NAMALWA (cell line): ENCODE measurements at regions not wholly inside any gene's neighbourhood (a gene's known extent, or its start where the extent isn't known, plus 50 kb on each side); places are given as distances from the start of the nearest gene placed in this dataset.
"Not testable (repeated sequence)": the region's sequence is repeated elsewhere in the genome, so short reads cannot be mapped to it uniquely, and the experiment has no call there.

ENCODE experiments used
- DNase-seq: peaks from one replicate; pipeline ENCODE4 v3.0.0-alpha.2; 2015; ENCODE audit warnings: low spot score

DNA sequence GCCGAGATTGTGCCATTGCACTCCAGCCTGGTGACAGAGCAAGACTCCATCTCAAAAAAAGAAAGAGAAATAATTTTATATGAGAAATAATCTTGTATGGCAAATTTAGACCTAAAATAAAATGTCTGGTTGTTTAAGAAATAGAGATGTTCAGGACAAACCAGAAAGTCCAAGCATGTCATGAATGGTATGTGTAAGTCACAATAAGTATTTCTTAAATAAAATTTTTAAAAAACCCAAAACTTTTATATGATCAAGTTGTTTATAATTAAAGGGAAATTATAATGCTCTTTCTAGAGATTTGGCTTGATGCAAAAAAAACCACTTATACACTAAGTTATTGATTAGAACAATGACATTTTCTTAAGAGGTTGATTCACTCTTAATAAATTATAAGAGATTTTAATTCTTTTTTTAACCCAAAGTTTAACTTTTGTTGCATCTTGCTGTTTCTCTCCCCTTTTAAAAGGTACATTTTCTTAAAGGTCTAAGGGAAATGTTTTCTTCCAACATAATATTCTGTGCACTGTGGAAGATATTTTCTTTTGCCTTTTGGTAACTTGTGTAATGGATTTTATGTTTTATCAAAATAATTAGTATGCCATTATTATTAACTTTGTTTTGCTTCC is 105.7 kb downstream of the RTP4 start:
- peak; percentile 29 for DNase-seq

DNA sequence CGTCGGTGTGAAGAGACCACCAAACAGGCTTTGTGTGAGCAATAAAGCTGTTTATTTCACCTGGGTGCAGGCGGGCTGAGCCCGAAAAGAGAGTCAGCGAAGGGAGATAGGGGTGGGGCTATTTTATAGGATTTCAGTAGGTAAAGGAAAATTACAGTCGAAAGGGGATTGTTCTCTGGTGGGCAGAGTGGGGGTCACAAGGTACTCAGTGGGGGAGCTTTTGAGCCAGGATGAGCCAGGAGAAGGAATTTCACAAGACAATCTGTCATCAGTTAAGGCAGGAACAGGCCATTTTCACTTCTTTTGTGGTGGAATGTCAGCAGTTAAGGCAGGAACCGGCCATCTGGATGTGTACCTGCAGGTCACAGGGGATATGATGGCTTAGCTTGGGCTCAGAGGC is 98.1 kb downstream of the RTP4 start:
- not testable (repeated sequence) for DNase-seq

DNA sequence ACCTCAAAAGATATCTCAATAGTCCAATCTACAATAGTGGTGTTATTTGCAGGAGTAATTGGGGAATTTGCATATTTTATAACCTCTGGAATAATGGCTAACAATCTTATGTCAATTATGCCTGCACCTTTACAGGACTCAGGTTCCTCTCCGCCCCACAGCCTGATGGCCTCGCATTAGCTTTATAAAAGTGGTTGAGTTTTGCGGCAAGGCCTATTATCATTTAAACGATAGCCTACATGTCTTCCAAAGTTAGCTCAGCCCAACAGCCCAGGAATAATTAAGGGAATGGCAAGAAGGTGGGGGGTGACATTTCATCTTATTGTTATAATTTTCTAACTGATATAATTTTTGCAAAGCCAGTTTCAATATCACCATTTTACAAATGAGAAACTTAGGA is 97.3 kb downstream of the RTP4 start:
- DNase-seq, result no peak

DNA sequence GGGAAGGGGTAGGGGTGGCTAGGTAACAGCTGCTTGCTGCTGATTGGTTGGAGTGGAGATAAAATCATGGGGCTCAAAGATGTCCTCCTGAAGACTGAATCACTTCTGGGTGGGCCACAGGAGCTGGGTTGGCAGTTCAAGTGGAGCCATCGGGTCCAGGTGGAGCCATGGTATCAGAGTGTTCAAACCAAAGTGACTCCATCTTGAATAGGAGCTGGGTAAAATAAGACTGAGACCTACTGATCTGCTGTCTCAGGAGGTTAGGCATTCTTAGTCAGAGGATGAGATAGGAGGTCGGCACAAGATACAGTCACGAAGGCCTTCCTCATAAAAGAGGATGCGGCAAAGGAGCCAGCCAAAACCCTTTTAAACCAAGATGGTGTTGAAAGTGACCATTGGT is 96.5 kb downstream of the RTP4 start:
- no peak for DNase-seq

DNA sequence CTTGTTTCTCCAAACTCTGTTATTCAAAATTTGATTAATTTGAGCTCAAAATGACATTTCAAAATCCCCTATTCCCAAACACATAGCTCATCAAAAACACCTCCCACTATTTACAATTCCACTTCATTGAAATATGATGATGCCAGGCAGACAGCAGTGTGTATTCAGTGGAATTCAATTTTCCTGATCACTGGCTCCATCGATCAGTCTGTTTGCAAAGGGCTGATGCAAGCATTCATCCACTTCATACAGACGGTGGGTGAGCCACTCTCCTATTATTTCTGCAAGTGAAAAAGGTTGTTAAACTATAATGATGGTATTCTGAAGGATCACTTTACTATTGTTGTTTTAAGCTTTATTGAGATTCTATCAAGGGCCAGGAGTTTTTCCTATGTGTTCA is 90.7 kb downstream of the RTP4 start:
- DNase-seq, result no peak

DNA sequence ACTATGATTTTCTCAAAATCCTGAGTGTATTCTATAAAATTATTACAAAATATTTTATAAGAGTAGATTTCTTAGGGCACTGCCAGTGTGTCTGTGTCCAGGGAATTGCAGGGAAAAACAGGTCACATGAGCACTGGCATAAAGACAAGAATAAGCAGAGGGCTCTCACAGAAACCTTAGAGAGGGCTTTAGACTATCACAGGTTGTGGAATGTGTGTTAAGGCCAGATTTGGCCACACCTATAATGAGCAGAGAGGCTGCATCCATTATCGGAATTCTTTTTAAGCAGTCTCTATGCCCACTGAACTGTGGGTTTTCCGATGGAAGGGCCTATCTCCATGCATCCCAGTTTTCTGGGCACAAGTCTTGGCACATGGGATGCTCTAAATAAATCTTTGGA is 90.2 kb downstream of the RTP4 start:
- no peak for DNase-seq

DNA sequence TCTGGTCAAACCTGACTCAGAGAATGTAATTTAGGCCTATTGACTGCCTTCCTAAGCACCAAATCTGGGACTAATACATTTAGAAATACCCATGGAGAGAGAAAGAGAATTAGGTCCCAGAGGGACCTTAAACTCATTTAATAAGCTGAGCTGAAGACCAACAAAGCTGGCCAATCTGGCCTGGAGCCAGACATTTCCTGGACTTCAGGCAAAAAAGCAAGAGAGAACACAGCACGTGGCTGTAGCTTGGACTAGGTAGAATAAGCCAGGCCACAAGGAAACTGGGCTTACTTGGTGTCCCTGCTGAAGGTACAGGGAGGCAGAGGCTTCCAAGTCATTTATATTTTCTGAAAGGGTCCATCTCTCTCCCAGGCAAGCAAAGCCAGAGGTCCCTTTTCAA is 88.1 kb downstream of the RTP4 start:
- no peak for DNase-seq

DNA sequence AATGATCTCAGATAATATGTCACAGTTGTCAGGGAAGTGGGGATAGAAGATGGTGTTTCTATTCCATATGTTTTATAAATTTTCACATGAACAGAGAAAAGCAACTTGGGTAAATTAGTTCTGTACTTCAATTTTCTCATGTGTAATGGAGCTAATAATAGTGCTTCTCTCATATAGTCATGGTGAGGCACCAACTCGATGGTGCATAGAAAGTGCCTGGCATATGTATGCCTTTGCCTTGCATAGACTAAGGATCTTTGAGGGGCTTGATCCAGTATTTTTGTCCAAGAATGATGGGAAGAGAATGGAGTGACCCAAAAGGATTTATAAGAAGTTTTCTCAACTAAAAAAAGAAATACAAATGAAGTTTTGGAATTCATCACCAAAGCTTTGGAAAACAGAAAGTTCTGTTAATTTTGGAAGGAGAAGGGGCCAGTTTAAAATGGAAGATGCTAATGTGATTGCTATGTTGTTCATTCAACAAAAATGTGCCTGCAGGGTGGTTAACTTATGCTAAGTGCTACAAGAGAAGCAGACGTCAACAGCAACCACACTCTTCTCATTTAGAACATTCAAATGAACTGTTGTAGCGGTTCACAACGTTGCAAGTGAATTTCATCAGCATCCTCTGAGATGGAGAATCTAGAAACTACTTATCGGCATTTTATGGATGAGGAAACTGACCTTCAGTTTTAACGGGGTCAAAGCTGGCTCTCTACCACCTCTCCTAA is 86.1 kb downstream of the RTP4 start:
- DNase-seq, result no peak

DNA sequence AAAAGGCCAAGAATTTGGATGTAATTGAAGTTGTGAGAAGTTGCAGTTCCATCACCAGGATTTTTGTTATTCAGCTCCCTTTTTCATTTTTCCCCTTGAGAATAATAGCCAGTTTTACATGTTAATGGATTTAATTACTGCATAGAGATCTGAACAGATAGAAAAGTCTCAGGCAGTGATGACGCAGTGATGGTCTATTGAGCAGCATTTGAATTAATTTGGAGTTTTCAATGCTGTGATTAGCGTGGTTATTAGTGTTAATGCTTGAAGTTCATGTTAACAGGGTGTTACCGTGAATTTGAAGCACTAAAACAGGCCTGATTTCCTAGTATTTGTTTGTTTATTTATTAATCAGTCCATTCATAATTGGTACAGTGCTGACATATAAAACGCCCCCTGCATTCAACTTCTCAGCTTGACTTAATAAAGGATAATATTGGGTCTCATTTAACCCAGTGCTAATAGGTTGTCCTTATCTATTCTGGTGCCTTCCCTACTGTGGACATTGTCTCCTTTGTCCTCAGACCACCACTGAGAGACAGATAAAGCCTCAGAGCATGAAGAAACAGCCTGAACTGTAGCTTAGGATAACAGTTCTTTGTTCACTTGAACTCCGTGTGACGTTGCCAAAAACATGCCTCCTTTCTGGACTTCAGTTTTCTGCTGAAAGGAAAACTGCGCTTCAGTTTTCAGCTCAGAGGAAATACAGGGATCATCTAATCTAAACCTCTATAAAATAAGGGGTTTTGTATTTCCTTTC is 82.4 kb downstream of the RTP4 start:
- DNase-seq, result no peak

DNA sequence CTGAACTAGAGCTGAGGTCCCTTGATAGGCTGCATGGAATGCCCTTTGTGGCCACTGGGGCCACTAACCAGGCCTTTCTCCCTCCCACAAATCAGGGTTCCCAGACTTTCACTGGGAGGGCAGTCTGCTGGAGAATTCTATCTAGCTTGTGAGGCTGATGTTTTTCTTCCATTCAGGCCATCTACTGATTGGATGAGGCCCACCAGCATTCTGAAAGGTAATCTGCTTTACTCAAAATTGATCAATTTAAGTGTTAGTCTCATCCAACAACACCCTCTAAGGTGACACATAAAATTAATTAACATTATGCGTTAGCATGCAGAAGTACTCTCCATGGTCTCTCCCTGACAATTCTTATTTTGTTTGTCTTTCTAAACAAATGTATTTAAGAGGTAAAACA is 80.5 kb downstream of the RTP4 start:
- DNase-seq, result no peak

DNA sequence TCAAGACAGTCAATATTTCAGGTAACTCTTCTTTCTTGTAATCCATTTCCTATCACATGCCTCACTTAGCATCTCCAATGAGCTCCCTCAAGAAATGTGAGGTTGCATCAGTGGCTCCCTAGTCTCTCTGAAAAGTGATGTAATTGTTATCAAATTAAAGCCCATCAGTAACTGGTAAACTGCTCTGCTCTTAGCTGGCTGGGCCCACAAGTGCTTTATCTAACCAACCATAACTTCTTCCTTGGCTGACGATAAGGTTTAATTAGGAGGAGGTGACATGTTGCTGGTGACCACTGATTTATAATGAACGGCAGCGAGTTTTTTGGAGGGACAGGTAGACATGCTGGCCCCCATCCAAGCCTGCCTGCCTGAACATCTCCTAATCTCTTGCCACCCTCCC is 79.6 kb downstream of the RTP4 start:
- no peak for DNase-seq

DNA sequence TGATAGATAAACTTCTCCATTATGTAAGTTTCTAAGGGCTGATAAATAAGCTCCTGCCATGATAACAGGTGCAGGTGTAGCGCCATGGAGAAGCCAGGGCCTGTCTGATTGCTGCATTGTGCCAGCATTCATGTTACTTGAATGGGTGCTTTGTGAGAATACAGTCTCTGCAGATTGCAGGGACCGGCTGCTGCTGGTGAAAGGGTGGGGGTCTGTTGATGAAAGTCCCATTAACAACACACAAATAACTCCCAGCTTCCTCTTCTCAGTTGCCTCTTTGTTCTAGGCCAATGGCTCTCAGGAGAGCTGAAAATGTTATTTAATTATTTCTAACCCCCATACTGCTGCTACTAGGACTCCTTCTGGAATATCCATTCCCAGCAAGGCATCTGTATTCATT is 77.2 kb downstream of the RTP4 start:
- no peak for DNase-seq

DNA sequence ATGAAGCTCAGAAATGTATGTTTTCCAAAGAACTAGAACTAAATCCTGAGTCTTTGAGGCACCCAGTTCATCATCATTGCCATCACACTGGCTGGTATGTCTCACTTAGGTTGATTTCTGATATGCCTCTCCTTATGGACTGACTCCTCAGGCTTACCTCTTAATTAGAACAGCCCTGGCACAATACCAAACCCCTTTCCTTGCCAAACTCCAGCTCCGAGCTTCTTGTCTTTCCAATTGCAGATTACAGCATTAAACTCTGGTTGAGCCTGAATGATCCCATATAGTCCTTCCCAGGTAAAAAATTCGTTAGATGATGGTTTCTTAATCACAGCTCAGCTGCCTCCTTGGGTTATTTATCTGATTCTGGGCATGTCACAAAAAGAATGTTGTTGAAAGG is 66.3 kb downstream of the RTP4 start:
- no peak for DNase-seq

DNA sequence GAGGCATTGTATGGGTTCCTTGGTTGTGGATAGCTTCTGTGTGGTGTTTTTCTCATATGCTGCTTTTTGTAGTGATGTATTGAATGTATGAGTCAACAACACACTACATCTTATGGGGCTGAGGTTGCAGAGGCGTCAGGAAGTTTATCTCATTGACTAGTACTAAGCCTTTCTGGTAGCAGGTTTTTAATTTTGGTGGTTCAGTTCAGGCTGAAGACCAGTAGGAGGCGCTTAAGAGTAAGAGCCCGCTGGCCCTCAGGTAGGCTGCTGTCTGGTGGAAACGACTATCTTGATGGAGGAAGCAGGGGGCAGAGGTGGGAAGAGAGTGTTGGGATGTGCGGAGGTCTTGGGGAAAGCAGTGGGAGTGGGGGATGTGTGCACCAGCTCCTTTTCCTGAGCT is 62.4 kb downstream of the RTP4 start:
- no peak for DNase-seq
